GM18498 (cell line): ENCODE measurements at regions not wholly inside any gene's neighbourhood (a gene's known extent, or its start where the extent isn't known, plus 50 kb on each side); places are given as distances from the start of the nearest gene placed in this dataset.

ENCODE experiments used
- ATAC-seq: cut with Tn5 transposase; IDR thresholded peaks from one replicate; pipeline ENCODE4 v1.9.1; 2021; ENCODE audit warnings: mild to moderate bottlenecking, moderate library complexity; ENCODE audit not compliant: unreplicated experiment

- ATAC-seq = no peak
Measured at GRCh38 chr10:123587110-123587509, 79.0 kb upstream of the GPR26 start.

- no peak for ATAC-seq
Measured at GRCh38 chr10:123588386-123588914, 77.7 kb upstream of the GPR26 start.

- no peak for ATAC-seq
Measured at GRCh38 chr10:123595661-123596060, 70.5 kb upstream of the GPR26 start.

- no peak for ATAC-seq
Measured at GRCh38 chr10:123597676-123598075, 68.5 kb upstream of the GPR26 start.

- no peak for ATAC-seq
Measured at GRCh38 chr10:123599366-123599849, 66.7 kb upstream of the GPR26 start.

GRCh38 chr10:123600177-123600576 is 66.0 kb upstream of the GPR26 start:
- no peak for ATAC-seq

- ATAC-seq = no peak
Measured at GRCh38 chr10:123603130-123603529, 63.0 kb upstream of the GPR26 start.

- ATAC-seq = no peak
Measured at GRCh38 chr10:123604506-123604905, 61.6 kb upstream of the GPR26 start.

GRCh38 chr10:123606006-123606405 is 60.1 kb upstream of the GPR26 start:
- ATAC-seq = no peak

- no peak for ATAC-seq
Measured at GRCh38 chr10:123606955-123607354, 59.2 kb upstream of the GPR26 start.

- no peak for ATAC-seq
Measured at GRCh38 chr10:123607386-123607785, 58.8 kb upstream of the GPR26 start.

- ATAC-seq = no peak
Measured at GRCh38 chr10:123608047-123608446, 58.1 kb upstream of the GPR26 start.

GRCh38 chr10:123611243-123611642 is 54.9 kb upstream of the GPR26 start:
- no peak for ATAC-seq

GRCh38 chr10:123611876-123612275 is 54.3 kb upstream of the GPR26 start:
- ATAC-seq = no peak

- ATAC-seq = no peak
Measured at GRCh38 chr10:123613346-123613850, 52.8 kb upstream of the GPR26 start.

GRCh38 chr10:123614888-123615287 is 51.3 kb upstream of the GPR26 start:
- ATAC-seq = no peak
